Testis (tissue), 2 donors: ENCODE measurements at regions not wholly inside any gene's neighbourhood (a gene's known extent, or its start where the extent isn't known, plus 50 kb on each side); places are given as distances from the start of the nearest gene placed in this dataset.

Experiments used
- POLR2A ChIP-seq: fragments of 450-650 bp; IDR thresholded peaks from one replicate; pipeline ENCODE4 v1.6.1; 2017; ENCODE audit warnings: antibody characterized with exemption, mild to moderate bottlenecking, moderate library complexity
- TF ChIP-seq, protein P1 (sequence below), 3 experiments: fragments of 450-650 bp in 2 of 3; fragments of 200-600 bp in 1 of 3; sonication (generic) in 1 of 3; IDR thresholded peaks; one replicate each; pipeline ENCODE4 v1.5.1; 2016 to 2019; ENCODE audit warnings: antibody characterized with exemption in 3 of 3, mild to moderate bottlenecking in 2 of 3, moderate library complexity in 1 of 3

GRCh38 chr7:32293833-32294232 is 196.3 kb downstream of the LSM5 start:
- TF ChIP-seq, protein P1, sequence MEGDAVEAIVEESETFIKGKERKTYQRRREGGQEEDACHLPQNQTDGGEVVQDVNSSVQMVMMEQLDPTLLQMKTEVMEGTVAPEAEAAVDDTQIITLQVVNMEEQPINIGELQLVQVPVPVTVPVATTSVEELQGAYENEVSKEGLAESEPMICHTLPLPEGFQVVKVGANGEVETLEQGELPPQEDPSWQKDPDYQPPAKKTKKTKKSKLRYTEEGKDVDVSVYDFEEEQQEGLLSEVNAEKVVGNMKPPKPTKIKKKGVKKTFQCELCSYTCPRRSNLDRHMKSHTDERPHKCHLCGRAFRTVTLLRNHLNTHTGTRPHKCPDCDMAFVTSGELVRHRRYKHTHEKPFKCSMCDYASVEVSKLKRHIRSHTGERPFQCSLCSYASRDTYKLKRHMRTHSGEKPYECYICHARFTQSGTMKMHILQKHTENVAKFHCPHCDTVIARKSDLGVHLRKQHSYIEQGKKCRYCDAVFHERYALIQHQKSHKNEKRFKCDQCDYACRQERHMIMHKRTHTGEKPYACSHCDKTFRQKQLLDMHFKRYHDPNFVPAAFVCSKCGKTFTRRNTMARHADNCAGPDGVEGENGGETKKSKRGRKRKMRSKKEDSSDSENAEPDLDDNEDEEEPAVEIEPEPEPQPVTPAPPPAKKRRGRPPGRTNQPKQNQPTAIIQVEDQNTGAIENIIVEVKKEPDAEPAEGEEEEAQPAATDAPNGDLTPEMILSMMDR (IDR thresholded peaks at IDR 0.05), result no peak
- no peak for TF ChIP-seq POLR2A
